ENCODE measurements at regions not wholly inside any gene's neighbourhood (a gene's known extent, or its start where the extent isn't known, plus 50 kb on each side); places are given as distances from the start of the nearest gene placed in this dataset.
"Not testable (repeated sequence)": the region's sequence is repeated elsewhere in the genome, so short reads cannot be mapped to it uniquely, and the experiment has no call there.

DNA sequence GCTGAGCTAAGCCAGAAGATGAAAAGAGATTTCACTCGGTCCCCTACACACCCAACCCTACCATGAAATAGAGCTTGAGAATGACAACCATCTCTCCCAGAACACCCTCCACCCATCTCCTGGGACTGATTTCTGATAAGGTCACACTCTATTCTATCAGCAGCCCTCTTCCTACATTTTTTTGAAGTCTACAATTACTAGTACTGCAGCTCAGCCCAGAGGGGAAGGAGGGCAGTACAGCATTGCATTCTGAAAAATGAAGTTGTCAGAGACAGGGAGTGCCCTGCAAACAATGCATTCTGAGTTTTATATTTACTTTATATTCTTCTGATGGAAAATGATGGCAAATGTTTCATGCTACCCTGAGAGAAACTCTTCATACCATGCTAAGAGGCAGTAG lies 318.5 kb downstream of the BCAT1 start:
- Mint-ChIP-seq H3K9me3 (no peaks in the 10 kb centered on the region), H3K27me3 (no peaks in the 10 kb centered on the region), H3K27ac (no peak overlapping the region), H3K4me1 (ENCODE audit: low read depth) (no peaks in the 10 kb centered on the region), H3K36me3 (ENCODE audit: low read depth) (no peaks in the 10 kb centered on the region), H3K4me3 (no peak overlapping the region)
- no peak for DNase-seq

DNA sequence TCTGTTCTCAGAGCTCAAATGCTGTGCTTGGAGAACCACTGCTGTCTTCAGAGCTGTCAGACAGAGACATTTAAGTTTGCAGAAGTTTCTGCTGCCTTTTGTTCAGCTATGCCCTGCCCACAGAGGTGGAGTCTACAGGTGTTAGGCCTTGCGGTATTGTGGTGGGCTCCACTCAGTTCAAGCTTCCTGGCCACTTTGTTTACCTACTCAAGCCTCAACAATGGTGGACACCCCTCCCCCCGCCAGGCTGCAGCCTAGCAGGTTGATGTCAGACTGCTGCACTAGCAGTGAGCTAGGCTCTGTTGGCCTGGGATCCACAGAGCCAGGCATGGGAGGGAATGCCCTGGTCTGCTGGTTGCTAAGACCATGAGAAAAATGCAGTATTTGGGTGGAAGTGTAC lies 323.8 kb downstream of the BCAT1 start:
- no peak overlapping the region for H3K27ac Mint-ChIP-seq
- no peaks in the 10 kb centered on the region for H3K27me3 Mint-ChIP-seq
- no peak for DNase-seq
- H3K4me1 Mint-ChIP-seq (ENCODE audit: low read depth), result no peaks in the 10 kb centered on the region
- no peak overlapping the region for H3K4me3 Mint-ChIP-seq
- H3K36me3 Mint-ChIP-seq (ENCODE audit: low read depth), result no peaks in the 10 kb centered on the region
- H3K9me3 Mint-ChIP-seq, result peaks cover 5% of the 10 kb centered on the region

DNA sequence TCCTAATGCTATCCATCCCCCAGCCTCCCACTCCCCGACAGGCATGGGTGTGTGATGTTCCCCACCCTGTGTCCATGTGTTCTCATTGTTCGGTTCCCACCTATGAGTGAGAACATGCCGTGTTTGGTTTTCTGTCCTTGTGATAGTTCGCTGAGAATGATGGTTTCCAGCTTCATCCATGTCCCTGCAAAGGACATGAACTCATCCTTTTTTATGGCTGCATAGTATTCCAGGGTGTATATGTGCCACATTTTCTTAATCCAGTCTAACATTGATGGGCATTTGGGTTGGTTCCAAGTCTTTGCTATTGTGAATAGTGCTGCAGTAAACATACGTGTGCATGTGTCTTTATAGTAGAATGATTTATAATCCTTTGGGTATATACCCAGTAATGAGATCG lies 328.9 kb downstream of the BCAT1 start:
- DNase-seq; H3K4me1 Mint-ChIP-seq (ENCODE audit: low read depth); H3K27ac Mint-ChIP-seq; H3K4me3 Mint-ChIP-seq; H3K36me3 Mint-ChIP-seq (ENCODE audit: low read depth); H3K27me3 Mint-ChIP-seq; H3K9me3 Mint-ChIP-seq: not testable (repeated sequence)

DNA sequence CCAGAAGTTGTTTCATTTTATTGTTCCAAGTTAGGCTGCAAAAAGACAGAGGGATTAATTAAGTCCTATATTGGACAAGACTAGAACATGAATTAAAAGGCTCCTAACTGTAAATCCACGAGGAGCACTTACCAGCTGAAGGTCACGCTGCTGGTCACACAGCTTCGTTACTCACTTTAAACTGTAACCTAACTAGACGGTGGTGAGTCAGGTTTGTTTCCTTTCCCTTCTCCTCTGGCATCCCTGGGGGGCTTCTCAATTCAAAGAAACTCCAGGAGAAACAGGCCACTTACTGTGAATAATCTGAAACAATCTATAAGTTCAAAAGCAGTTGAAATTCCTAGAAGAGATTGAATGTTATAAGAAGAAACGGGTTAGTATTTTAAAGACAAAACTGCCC lies 331.4 kb downstream of the BCAT1 start:
- Mint-ChIP-seq H3K27ac (no peak overlapping the region), H3K9me3 (peaks cover 5% of the 10 kb centered on the region), H3K27me3 (no peaks in the 10 kb centered on the region), H3K4me1 (ENCODE audit: low read depth) (no peaks in the 10 kb centered on the region), H3K4me3 (no peak overlapping the region), H3K36me3 (ENCODE audit: low read depth) (no peaks in the 10 kb centered on the region)
- DNase-seq, result no peak

DNA sequence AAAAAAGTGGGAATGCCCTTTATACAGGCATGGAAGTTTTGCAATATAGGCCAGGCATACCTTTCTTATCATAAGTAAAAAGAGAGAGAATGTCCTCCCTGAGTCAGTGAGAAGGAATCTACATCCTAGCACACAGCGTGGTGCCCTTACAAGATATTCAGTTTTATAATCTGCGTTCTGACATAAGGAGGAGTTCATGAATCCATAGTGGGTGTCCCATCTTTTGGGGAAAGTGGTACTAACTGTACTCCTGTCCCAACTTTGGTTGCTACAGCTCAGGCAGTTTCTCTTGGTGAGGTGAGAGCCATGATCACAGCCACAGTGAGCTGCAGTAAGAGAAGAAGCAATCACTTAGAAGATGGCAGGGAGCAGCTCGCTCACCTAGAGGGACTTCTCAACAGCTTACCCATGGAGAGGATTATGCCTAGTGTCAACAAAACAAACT lies 332.9 kb downstream of the BCAT1 start:
- no peaks in the 10 kb centered on the region for H3K27me3 Mint-ChIP-seq
- no peaks in the 10 kb centered on the region for H3K4me1 Mint-ChIP-seq (ENCODE audit: low read depth)
- no peak overlapping the region for H3K27ac Mint-ChIP-seq
- no peaks in the 10 kb centered on the region for H3K36me3 Mint-ChIP-seq (ENCODE audit: low read depth)
- H3K4me3 Mint-ChIP-seq, result no peak overlapping the region
- no peaks in the 10 kb centered on the region for H3K9me3 Mint-ChIP-seq
- no peak for DNase-seq

DNA sequence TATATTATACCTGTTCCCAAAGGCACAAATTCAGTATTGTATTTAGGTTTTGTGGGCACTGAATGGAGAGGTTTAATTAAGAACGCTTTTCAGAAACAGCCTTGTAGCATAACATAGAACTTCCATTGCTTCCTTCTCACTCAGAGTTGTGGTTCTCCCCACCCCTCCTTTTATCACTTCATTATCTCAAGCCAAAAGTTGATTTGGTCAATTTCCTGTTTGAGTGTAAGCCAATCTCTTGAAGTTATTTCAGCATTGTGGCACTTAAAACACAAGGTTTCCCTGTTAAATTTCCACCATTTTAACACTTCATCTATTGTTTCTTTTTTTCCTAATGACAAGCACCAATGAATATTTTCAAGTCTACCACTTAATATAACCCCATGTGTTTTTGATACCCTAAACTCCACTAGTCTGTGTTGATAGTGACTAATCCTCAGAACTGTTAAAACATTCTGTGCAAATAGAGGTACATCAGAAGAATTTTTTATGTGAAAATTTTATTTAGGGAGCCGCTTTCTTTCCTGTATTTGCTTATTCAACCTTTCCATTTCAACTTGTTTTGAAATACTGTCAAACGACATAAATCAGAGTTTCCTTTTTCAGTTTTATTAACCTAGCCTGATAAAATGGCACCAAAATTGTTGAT lies 340.1 kb downstream of the BCAT1 start:
- H3K27me3 Mint-ChIP-seq, result no peaks in the 10 kb centered on the region
- H3K36me3 Mint-ChIP-seq (ENCODE audit: low read depth), result no peaks in the 10 kb centered on the region
- H3K4me3 Mint-ChIP-seq, result no peak overlapping the region
- H3K27ac Mint-ChIP-seq, result no peak overlapping the region
- no peak for DNase-seq
- no peaks in the 10 kb centered on the region for H3K4me1 Mint-ChIP-seq (ENCODE audit: low read depth)
- no peaks in the 10 kb centered on the region for H3K9me3 Mint-ChIP-seq

DNA sequence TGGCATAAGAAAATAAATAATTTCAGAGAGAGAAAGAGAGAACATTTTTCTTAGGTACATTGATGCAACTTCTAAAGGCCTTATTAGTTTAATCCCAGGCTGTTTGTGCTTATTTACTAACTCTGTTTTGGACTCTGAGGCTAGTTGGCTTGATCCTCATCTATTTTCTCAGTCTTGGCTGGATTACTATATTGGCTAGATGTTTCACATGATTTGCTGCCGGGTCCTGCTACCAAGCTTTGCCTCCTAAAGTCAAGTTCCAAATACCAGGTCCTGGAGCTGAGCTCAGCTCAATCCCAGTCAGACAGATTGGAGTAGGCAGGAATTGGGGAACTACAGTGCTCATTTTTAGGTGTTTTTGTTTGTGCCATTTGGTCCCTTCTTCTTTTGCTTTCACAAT lies 340.8 kb downstream of the BCAT1 start:
- H3K4me3 Mint-ChIP-seq, result no peak overlapping the region
- no peak overlapping the region for H3K27ac Mint-ChIP-seq
- H3K9me3 Mint-ChIP-seq, result no peaks in the 10 kb centered on the region
- no peaks in the 10 kb centered on the region for H3K4me1 Mint-ChIP-seq (ENCODE audit: low read depth)
- no peak for DNase-seq
- H3K36me3 Mint-ChIP-seq (ENCODE audit: low read depth), result no peaks in the 10 kb centered on the region
- H3K27me3 Mint-ChIP-seq, result no peaks in the 10 kb centered on the region

DNA sequence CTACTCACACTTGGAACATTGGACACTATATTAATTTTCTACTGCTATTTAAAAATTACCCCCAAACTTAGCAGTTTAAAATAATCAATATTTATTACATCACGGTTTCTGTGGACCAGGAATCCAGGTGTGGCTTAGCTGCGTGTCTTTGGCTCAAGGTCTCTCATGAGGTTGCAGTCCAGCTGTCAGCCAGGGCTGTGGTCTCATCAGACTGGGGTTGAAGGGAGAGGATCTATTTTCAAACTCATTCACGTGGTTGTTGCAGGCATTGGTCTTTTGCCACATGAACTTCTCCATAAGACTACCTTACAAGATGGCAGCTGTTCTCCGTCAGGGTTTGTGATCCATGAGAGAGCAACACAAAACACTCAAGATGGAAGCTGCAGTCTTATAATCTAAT lies 343.0 kb downstream of the BCAT1 start:
- H3K4me1 Mint-ChIP-seq (ENCODE audit: low read depth), result peaks cover 3% of the 10 kb centered on the region
- no peak overlapping the region for H3K4me3 Mint-ChIP-seq
- no peaks in the 10 kb centered on the region for H3K36me3 Mint-ChIP-seq (ENCODE audit: low read depth)
- H3K27ac Mint-ChIP-seq, result no peak overlapping the region
- DNase-seq, result no peak
- no peaks in the 10 kb centered on the region for H3K9me3 Mint-ChIP-seq
- no peaks in the 10 kb centered on the region for H3K27me3 Mint-ChIP-seq

DNA sequence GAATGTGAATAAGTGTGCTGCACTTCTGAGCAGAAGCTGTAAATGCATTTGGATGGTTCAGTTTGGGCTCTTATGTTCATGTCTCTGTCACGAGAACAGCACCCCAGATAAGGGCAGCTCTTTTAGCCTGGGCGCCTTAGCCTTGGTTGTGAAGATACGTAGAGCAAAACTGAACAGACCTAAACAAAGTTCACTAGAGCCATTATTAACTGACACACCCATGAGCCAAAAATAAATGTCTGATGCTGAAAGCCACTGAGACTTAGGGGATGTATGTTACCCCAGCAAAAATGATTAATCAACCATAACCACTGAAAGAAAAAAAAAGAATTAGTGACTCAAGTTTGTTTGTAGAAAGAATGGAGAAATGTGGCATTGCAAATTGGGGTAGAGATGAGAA lies 343.4 kb downstream of the BCAT1 start:
- Mint-ChIP-seq H3K36me3 (ENCODE audit: low read depth) (no peaks in the 10 kb centered on the region), H3K4me1 (ENCODE audit: low read depth) (peaks cover 7% of the 10 kb centered on the region), H3K27me3 (no peaks in the 10 kb centered on the region), H3K9me3 (no peaks in the 10 kb centered on the region), H3K4me3 (no peak overlapping the region), H3K27ac (no peak overlapping the region)
- DNase-seq, result no peak

DNA sequence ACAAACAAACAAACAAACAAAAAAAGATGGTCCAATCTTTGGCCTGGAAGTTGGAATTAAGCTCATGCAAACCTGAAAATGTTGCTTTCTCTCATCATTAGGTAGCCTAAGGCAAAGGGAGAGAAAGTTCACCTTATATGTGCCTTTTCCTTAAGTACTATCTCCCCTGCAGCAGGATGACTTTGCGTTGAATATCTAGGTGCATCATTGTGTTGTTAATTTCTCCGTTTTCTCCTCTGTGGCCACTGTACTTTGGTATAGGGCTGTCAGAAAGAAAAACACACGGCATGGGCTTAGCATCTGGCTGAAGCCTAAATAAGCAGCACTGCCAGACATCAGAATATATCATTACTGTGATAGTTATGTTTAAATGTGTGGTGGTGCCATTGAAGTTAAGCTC lies 345.5 kb downstream of the BCAT1 start:
- no peaks in the 10 kb centered on the region for H3K9me3 Mint-ChIP-seq
- H3K4me3 Mint-ChIP-seq, result no peak overlapping the region
- peaks cover 17% of the 10 kb centered on the region for H3K4me1 Mint-ChIP-seq (ENCODE audit: low read depth)
- H3K27ac Mint-ChIP-seq, result no peak overlapping the region
- no peaks in the 10 kb centered on the region for H3K36me3 Mint-ChIP-seq (ENCODE audit: low read depth)
- no peak for DNase-seq
- H3K27me3 Mint-ChIP-seq, result no peaks in the 10 kb centered on the region

DNA sequence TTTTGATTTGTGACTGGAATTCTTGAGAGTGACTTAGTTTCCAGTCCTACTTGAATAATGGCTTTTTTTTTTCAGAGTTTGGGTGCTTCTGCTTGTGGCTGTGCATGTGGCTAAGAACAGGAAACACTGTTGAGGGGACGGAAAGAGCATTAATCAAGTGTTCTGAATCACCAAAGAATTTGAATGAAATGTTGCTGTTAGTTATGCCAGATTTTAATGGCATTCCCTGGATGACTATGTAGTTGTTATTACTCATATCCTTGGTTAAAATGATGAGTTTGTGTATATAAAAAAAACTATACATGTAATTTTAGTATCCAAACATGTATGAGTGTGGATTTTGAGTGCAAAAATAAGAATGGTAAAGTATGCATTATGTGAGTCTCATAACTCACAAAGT lies 347.9 kb downstream of the BCAT1 start:
- DNase-seq, result no peak
- H3K27me3 Mint-ChIP-seq, result peaks cover 3% of the 10 kb centered on the region
- H3K27ac Mint-ChIP-seq, result peak overlapping the region; percentile 83
- H3K9me3 Mint-ChIP-seq, result no peaks in the 10 kb centered on the region
- H3K4me1 Mint-ChIP-seq (ENCODE audit: low read depth), result peaks cover 17% of the 10 kb centered on the region
- H3K36me3 Mint-ChIP-seq (ENCODE audit: low read depth), result no peaks in the 10 kb centered on the region
- H3K4me3 Mint-ChIP-seq, result no peak overlapping the region

DNA sequence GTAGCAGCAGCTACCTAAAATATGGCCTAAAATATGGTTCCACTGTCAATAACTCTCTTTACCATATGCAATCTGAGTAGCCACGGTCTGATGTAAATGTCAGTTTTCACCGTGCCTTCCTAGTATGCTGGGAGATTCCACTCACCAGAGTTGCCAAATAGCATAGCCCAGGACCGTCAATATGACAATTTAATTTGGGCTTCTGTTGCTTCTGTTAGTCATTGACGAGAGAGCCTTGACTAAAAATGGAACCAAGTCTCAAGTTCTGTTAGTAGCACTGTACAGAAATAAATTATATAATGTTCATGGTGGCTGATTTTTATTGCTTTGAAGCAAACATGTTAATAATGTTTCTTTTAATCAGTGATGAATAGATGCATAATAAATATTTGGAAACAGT lies 348.4 kb downstream of the BCAT1 start:
- Mint-ChIP-seq H3K27me3 (peaks cover 3% of the 10 kb centered on the region), H3K27ac (peak overlapping the region; percentile 83), H3K4me1 (ENCODE audit: low read depth) (peaks cover 17% of the 10 kb centered on the region), H3K9me3 (no peaks in the 10 kb centered on the region), H3K4me3 (no peak overlapping the region), H3K36me3 (ENCODE audit: low read depth) (no peaks in the 10 kb centered on the region)
- no peak for DNase-seq

DNA sequence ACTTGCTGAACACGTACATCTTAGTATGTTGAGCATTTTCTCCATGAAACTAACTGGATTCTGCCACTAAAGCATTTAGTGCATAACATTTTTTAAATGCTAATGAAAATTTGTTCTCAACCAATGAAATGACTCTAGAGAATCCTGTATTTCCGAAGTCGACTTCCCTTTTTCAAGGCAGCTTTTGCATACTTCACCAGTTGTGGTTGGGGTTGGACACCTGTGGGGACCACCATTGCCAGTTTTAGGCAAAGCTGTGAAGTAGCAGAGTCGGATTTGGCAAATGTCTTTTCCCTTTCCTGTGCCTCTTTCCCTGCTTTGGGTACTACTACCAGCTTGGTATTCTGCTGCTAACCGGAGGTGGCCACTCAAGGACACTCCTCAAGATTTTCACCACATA lies 349.2 kb downstream of the BCAT1 start:
- Mint-ChIP-seq H3K27ac (peak overlapping the region; percentile 83), H3K27me3 (peaks cover 3% of the 10 kb centered on the region), H3K9me3 (no peaks in the 10 kb centered on the region), H3K4me3 (no peak overlapping the region), H3K4me1 (ENCODE audit: low read depth) (peaks cover 17% of the 10 kb centered on the region), H3K36me3 (ENCODE audit: low read depth) (no peaks in the 10 kb centered on the region)
- no peak for DNase-seq

DNA sequence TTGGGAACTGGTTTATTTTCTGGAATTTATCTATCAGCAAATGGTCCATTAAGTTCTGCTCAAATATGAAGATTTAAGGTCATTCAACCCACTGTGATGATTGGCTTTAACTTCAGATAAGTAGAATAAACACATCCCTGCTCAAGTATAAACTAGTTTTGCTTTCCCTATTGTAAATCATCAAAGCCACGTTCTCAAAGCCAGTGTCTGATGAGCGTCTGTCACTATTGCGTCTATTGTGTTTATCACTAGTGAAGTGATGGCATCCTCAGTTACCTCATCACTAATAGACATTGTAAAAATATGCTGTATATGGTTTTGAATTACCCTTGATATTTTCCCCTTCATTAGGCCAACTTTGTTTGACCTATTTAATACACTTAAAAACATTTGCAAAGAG lies 351.3 kb downstream of the BCAT1 start:
- no peak overlapping the region for H3K27ac Mint-ChIP-seq
- peaks cover 17% of the 10 kb centered on the region for H3K4me1 Mint-ChIP-seq (ENCODE audit: low read depth)
- H3K36me3 Mint-ChIP-seq (ENCODE audit: low read depth), result no peaks in the 10 kb centered on the region
- H3K9me3 Mint-ChIP-seq, result no peaks in the 10 kb centered on the region
- H3K4me3 Mint-ChIP-seq, result no peak overlapping the region
- no peak for DNase-seq
- peaks cover 5% of the 10 kb centered on the region for H3K27me3 Mint-ChIP-seq

DNA sequence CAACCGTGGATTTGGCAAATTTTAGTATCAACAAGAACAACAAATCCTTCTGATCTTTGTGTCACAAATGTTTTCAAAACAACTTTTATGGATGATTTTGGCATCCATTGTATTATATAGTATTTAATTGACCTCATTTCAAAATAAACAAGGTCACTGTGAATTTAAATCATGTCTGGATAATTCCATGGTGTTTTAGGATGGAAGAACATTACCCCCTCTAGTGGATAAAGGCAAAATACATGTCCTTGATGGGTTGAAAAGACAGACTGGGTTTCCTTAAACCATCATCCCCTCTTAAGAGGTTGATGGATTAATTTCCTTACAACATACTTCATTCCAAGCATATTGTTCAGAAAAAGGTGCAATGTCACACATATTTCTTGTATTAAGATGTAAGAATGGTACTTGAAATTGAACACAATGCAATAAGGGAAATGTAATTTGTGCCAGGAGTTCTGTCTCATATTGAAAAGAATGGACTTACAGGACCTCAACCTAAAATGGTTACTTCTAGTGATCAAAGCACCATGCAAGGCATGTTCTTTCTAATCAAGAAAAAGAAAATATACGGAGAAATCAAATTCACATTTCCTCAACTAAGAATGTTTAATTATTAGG lies 352.0 kb downstream of the BCAT1 start:
- DNase-seq, result no peak
- H3K4me1 Mint-ChIP-seq (ENCODE audit: low read depth), result peaks cover 17% of the 10 kb centered on the region
- H3K27ac Mint-ChIP-seq, result no peak overlapping the region
- no peaks in the 10 kb centered on the region for H3K36me3 Mint-ChIP-seq (ENCODE audit: low read depth)
- H3K27me3 Mint-ChIP-seq, result peaks cover 7% of the 10 kb centered on the region
- H3K9me3 Mint-ChIP-seq, result no peaks in the 10 kb centered on the region
- H3K4me3 Mint-ChIP-seq, result no peak overlapping the region
